ENCODE measurements at regions not wholly inside any gene's neighbourhood (a gene's known extent, or its start where the extent isn't known, plus 50 kb on each side); places are given as distances from the start of the nearest gene placed in this dataset.

GRCh38 chr14:51307551-51307950, 67.5 kb downstream of the TMX1 start:
- no peak for DNase-seq

- DNase-seq = no peak
These were observed 68.8 kb downstream of the TMX1 start for GRCh38 chr14:51308866-51309265.

GRCh38 chr14:51310505-51310944, 70.5 kb downstream of the TMX1 start:
- no peak for DNase-seq

- no peak for DNase-seq
These were observed 74.4 kb downstream of the TMX1 start for GRCh38 chr14:51314321-51315015.

- DNase-seq = no peak
These were observed 77.3 kb downstream of the TMX1 start for GRCh38 chr14:51317373-51317772.

GRCh38 chr14:51318813-51319597, 79.0 kb downstream of the TMX1 start:
- no peak for DNase-seq

- DNase-seq = no peak
These were observed 81.0 kb downstream of the TMX1 start for GRCh38 chr14:51321036-51321435.

GRCh38 chr14:51323492-51323891, 83.4 kb downstream of the TMX1 start:
- no peak for DNase-seq

- no peak for DNase-seq
These were observed 87.3 kb downstream of the TMX1 start for GRCh38 chr14:51327376-51327775.

GRCh38 chr14:51328064-51328771, 88.2 kb downstream of the TMX1 start:
- DNase-seq = no peak

- no peak for DNase-seq
These were observed 88.8 kb downstream of the TMX1 start for GRCh38 chr14:51328772-51329353.

- no peak for DNase-seq
These were observed 91.7 kb downstream of the TMX1 start for GRCh38 chr14:51331486-51332367.

GRCh38 chr14:51333299-51333698, 93.3 kb downstream of the TMX1 start:
- DNase-seq = no peak

- no peak for DNase-seq
These were observed 94.0 kb downstream of the TMX1 start for GRCh38 chr14:51333901-51334521.

GRCh38 chr14:51334566-51334965, 94.5 kb downstream of the TMX1 start:
- DNase-seq = no peak

- no peak for DNase-seq
These were observed 95.5 kb downstream of the TMX1 start for GRCh38 chr14:51335531-51335930.

GRCh38 chr14:51335961-51336723, 96.1 kb downstream of the TMX1 start:
- no peak for DNase-seq

- no peak for DNase-seq
These were observed 96.7 kb downstream of the TMX1 start for GRCh38 chr14:51336734-51337133.

- no peak for DNase-seq
These were observed 97.5 kb downstream of the TMX1 start for GRCh38 chr14:51337520-51337919.

GRCh38 chr14:51341338-51341737, 101.3 kb downstream of the TMX1 start:
- no peak for DNase-seq

- peak in 1 of 2 experiments; percentile 9 for DNase-seq
These were observed 102.2 kb downstream of the TMX1 start for GRCh38 chr14:51342226-51342625.

Measured in NCI-H1930 (cell line).